DMS153 treated with DMSO at 0.1 percent for 48 hours (cell line): ENCODE measurements at regions not wholly inside any gene's neighbourhood (a gene's known extent, or its start where the extent isn't known, plus 50 kb on each side); places are given as distances from the start of the nearest gene placed in this dataset.

Source experiments
- DNase-seq: peaks from one replicate; lab custom pipeline; 2025; ENCODE audit not compliant: unreplicated experiment; lab: John Stamatoyannopoulos, UW

DNA sequence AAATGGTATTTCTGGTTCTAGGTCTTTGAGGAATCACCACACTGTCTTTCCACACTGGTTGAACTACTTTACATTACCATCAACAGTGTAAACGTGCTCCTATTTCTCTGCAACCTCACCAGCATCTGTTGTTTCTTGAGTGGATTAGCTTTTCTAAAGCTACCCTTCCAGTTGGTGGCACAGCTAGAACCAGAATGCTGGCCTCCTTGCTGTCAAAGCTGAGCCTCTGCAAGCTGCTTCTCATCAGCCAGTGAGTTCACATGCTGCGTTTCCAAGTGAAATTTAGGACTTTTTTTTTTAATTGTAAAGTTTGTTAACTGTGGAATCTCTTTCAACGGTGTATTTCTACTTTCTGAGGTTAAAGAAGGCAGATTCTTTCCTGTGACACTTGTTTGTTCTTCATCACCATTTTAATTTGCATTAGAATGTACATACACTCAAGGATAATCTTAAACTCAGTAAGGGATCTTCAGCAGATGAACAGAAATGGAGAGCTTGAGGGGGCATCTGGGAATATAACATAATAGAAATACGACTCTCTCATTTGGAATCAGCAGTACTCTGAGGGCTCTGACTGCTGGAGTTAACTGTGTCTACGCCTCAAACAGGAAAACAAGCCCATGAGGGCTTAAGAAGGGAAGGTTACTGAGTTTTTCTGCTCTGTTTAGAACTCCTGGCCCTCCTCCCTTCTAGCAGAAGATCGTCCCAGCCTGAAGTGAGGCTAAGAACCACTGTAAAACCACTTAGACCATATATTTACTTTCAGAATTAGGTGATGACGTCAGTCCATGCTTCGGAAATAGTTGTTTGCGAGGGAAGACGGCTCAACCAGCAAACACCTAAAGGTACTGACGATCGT is 148.4 kb upstream of the FAM20A start:
- no peak for DNase-seq

DNA sequence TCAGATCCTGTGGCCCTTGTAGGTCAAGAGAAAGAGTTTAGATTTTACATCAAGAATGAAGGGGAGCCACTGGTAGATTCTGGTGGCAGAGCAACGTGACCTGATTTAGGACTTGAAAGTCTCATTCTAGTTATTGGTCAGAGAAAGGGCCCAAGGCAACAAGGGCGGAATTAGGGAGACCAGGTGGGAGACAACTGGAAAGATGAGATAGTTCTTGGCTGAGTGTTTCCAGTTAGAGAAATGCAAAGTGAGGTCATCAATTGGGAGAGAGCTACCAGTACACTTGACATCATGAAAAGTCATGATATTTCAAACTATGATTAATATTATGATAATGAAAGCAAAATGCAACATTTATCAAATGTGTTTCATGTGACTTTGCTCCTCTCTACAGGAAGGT is 147.2 kb upstream of the FAM20A start:
- no peak for DNase-seq

DNA sequence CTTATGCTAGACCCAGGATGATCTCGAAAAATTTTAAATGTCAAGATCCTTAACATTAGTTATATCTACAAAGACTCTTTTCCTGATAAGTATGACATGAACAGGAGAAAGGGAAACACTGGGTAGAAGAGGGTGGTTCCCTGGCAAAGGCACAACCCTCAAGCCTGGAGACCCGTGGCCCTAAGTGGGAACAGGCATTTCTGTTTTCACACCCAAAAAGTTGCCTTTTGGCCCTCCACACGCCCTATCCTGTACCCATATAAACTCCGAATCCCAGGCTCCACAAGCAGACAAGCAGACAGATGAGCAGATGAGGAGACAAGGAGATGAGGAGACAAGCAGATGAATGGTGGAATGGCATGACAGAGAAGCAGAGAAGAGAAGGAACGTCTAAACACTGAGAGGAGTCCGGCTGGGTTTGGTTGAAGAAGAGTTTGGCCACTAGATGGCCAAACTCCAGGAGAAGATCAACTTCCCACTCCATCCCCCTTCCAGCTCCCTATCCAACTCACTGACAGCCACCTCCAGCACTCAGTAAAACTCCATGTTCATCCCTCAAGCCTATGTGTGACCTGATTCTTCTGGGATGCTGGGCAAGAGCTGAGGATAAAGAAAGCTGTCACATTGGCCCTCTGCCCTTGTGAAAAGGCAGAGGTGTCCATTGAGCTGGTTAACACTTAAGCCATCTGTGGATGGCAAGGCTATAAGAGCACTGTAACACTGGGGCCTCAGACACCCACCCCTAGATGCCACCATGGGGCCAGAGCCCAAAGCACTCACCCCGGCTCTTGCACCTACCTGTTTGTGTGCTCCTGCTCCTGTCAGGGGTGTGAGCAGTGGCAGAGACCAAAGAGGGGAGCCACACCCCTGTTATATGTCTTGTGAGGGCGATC is 139.6 kb upstream of the FAM20A start:
- DNase-seq = no peak

DNA sequence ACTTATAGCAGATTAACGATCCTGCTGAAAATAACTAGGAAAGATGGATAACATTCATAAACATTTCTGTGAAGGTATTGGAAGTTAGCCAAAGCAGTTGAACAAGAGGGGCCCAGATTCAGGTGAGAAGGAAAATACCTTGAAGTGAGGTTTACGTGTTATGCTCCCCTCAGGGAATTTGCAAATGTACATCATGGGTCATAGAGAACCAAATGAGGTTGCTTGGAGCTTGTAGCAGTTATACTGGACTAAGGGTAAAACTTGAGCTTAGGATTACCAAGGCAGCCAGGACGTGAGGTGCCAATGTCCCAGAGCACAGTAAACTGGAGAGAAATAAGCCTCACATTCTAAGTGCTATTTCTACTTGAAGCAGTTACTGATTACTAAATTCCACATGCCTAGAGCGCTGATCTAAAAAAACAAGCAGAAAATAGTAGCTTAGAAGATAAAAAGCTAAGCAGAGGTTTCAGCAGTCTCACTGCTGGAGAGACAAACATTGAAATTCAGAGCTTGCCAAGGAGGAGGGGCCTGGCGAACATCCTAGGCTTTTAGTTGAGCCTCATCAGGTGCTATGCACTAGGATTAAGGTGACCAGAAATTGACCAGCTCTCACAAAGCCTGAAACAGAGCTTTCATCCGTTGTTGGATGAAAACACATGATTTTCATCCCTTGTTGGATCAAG is 136.7 kb upstream of the FAM20A start:
- no peak for DNase-seq

DNA sequence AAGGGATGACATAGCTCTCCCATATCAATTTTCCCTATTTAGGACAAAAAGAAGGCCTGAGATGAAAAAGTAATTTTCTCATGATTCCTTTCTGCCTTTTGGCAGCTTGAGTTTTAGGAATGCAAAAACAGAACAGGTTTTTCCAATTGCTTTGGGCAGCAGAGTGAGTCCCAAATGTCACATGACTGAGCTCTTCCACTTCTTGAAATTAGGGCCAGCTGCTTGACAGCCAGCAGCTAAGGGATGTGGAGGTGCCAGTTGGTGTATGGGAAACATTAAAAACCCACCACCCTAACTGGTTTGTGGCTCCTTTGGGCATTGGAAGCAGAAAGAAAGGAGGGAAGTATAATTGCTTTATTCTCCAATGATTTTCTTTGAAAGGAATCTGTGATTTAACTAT is 133.8 kb upstream of the FAM20A start:
- DNase-seq = no peak

DNA sequence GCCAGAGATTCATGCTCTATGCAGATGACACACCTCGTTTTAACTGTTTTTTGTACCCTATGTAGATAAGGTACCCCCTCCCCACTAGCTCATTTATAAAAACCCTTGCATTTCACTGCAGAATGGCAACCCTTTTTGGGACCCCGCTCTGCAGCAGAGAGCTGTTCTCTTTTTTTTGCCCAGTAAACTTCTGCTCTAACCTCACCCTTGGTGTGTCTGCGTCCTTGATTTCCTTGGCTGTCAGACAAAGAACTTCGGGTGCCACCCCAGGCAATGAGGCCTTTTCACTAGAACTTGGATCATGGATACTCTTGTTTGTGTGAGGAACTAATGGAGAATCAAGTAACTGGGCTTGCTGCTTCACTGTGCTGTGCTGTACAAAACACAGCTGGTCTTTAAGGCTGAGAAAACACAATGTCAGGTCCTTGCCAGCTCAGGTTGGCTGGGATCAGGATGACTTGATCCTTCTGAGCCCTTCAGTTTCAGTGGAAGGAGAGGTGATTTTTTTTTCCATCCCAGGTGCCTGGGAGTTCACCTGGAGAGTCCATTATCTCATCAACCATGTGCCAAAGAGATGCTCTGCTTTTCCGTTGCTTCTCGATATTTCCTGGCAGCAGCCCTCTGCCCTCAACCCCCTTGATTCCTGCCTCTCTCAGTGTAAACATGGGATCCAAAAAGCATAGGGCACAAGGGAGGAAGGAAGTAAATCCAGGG is 133.2 kb upstream of the FAM20A start:
- no peak for DNase-seq

DNA sequence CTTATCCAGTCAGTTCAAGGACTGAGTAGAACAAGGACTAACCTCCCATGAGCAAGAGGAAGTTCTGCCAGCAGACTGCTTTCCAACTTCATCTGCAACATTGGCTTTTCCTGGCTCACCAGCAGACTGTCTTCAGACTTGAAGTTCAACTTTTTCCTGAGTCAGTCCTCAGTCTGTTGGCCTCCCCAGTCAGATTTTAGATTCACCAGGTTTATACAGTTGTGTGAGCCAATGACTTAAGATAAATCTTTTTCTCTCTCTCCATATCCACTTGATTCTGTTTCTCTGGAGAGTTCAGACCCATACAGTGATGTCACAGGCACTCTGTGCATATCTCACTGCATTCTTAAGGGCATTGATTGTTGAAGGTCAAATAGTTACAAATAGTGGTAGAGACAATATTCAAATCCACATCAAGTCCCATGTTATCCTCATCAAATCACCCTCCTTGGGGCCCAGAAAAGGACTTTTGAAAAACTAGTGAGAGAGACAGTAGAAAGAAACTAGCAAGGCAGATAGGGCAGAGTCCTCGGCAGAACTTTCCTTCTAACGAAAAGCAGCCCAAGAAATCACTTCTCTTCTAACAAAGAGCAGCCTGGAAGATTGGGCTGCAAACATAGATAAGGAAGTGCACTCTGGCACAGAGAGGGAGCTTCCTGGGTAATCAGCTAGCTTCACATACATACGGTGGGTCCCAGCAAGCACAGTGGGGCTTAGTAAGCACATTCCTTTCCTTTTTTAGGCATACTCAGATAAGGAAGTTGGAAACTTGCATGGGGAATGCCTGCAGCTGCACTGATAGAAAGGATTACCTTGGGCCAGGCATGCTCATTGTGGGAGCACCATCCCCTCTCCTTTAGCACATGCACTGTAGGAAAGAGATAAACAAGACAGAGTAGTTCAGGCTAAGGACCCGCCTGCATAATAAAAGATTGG is 132.3 kb upstream of the FAM20A start:
- no peak for DNase-seq

DNA sequence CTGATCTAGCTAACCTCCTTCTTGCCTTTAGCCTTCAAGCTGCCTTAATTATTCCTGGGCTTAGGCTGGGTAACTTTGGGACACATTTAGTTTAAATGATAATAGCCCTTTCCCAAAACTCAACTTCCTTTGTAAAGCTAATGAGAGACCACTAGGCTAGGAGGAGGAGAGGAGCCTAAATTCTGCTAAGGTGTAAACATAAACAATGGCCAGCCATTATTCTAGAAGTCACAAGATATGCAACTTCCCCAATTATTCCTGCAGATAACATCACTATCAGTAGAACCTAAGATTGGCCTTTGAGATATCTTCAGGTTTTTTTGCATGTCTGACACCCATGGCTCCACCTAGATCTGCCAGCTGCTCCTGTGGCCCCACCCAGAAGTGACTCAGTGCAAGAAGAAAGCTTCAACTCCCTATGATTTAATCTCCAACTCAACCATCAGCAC is 131.2 kb upstream of the FAM20A start:
- no peak for DNase-seq

DNA sequence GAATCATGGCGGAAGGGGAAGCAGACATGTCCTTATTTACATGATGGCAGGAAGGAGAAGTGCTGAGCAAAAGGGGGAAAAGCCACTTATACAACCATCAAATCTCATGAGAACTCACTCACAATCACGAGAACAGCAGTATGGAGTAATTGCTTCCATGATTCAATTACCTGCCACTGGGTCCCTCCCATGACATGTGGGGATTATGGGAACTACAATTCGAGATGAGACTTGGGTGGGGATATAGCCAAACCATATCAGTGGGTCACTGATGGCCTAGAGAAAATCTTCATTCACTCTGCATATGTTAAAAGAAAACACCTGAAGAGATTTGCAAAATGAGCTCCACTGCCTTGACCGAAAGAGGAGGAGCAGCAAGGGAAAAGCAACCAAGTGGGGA is 130.3 kb upstream of the FAM20A start:
- no peak for DNase-seq

DNA sequence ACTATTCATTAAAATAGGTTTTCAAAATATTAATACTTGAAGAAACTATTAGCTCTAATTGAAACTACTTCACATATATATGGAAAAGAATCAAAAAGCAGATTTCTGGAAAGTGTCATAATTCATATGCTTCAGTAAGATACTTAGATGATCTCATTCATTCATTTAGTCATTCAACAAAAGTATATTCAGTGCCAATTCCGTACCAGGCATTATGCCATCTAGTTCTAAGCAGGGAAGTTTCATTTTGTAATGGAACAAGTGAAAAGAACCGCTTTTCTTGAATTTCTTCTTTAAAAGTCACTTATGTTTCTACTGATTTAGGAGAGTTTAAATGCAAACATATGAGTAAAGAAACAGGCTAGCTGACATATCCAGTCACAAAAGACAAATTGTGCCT is 118.3 kb upstream of the FAM20A start:
- no peak for DNase-seq

DNA sequence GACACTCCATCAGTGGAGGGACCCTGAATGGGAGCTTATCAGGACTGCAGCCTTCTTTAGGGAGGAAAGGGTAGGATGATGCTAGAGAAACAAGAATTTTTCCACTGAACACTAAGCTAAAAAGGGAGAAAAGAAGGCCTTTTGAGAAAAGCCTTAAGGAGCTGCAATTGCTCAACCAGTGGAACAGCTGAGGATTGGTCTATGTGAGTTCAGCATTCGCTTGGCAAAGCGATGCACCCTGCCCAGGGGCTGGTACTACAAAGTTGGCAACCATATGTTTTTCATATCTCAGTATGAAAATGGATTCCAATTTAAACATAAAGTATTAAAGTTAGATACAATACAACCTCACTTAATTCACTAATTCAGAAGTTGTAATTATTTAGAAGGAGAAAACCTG is 117.8 kb upstream of the FAM20A start:
- DNase-seq = no peak

DNA sequence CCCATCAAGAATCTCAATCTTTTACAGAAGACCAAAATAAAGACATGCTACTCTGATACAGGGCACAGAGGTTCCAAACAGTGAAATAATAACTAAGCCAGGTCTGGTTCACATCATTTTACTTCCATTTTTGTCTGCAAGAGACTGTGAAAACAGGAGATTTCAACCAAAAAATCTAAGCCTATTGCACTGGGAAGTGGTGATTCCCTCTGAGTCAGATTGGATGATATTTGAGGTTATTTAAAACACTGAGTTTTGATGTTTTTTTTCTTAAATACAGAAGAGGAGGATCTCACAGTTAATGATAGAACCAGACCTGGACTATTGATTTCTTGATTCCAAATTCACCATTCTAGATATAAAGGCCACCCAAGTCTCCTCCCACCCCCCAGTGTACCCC is 117.3 kb upstream of the FAM20A start:
- no peak for DNase-seq

DNA sequence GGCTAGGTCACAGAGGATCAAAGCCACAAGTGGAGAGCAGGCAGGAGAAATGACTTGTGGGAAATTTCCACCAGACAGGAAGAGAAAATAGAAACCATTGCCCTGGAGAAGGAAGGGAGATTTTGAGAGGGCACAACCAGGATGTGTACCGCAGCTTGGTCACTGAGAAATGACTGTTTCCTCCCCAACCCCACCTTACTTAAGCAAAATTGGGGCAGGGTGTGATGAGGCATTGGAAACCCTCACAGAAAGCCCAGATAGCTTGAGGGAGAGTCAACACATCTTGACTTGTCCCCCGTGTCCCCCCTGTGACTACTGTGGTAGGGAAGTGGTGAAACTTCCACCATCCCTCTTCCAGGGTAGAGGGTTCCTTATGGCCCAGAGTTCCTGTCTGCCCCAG is 113.5 kb upstream of the FAM20A start:
- no peak for DNase-seq

DNA sequence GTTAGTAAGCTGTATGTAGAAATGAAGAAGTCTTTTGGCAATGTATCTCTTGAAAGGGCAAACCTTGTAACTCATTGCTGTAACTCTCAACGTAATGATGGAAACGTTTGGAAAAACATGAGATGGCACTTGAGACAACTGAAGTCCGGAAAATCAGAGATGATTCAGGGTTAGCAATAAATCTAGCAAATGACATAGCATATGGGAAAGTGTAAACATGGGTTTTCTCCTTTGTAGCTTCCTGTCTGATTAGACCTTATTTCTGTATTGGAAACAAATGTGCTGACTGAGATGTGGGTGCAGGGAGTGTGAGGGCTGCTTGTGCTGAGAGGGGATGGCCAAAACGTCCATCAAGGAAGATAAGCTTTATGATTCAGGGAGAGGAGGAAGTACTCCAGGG is 110.7 kb upstream of the FAM20A start:
- DNase-seq = no peak

DNA sequence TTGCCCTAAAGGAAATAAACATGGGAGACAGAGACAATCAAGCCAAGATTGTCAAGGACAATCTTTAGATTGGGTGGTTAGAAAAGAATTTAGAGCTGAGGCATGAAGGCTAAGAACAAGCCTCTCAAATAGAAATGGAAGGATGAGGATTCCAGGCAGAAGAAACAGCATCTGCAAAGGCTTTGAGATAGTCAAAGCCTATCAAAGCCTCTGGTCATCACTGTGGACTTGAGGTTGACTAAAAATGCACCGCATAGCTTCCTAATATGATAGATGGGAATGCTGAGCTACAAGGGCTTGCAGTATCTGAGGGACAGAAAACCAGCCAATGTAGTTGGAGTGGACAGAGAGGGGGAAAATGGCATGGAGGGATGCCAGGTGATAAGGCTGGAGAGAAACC is 109.8 kb upstream of the FAM20A start:
- DNase-seq = no peak

DNA sequence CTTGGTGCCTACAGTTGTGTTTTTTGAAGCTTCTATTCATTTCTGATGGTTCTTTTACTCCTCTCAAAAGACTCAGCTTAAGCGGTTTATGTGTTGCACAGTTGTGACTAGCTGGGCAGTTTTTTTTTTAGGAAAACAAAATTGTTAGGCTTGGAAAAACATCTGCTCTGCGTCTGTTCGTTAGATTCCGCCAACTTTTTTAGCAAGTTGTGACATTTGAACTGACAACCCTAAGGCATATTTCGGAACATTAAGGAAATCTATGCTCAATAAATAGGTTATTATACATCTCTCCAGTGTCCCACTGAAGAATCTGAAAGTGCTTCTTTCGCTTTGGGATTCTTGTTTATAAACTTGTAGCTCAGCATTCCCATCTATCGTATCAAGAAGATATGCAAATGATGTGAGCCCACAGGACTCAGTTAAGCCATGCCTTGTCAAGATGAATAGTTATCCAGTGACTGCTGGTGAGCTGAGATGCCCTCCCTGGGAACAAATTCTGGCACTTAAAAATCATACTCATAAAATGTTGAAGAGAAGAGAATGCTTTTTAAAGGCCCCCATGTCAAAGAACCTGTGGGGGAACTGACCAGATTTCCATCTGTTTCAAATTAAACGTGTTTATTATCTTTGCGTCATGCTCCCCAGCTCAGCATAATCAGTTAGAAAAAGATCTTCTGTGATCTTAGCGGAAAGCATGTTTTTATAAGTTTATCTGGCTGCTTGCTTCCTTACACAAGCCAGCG is 109.0 kb upstream of the FAM20A start:
- no peak for DNase-seq

DNA sequence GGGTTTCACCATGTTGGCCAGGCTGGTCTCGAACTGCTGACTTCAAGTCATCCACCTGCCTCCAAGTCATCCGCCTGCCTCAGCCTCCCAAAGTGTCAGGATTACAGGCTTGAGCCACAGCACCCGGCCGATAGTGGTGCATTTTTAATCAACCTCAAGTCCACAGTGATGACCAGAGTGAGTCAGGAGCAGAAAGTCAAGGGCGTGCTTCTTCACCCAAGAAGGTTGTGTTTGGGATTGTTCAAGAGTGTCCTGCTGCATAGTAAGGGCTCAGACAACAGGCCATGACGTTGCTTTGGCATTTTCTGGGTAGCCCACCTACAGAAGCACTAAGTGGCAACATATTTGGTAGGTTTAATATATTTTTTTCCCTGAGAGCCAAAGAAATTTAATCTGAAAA is 108.3 kb upstream of the FAM20A start:
- no peak for DNase-seq

DNA sequence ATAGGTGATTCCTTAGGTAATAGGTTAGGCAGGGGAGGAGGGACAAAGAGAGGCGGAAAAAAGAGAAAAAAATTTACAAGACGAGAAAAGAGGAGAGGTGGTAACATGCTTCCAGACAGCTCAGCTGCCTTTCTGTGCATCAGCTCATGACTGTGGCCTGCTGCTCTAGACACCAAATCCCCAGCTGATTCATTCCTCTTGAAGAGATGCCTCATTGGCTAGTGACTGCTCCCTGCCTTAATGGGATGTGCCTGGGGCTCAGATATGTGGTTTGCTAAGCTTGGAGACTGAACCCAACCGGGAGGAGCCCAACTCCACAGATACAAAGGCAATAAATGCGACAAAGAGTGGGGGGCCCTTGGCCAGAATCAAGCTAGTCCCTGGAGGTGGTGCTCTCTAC is 105.9 kb upstream of the FAM20A start:
- DNase-seq = no peak

DNA sequence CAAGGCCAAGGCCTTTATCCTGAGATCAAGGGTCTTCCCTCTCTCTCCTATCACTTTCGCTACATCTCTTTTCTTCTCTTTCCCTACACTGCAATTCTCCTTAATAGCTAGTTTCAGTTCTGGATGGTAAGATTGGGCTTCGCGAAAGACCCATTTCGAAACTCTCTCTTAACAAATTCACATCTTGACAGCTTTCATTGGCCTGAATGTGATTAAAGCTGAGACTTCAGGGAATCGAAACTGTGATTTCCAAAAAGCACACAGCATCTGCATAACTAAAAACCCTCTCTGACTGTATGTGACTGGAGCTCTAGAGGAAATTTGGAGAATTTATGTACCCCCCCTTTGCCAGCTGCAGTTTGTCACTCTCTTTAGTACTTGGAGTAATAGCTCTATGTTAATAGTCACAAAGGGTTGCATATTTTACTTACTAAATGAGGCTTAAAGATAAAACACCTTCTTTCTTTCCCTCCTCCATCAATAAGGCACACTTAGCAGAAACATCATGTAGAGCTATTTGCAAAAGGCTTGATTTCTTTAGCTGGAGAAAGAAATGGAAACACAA is 105.3 kb upstream of the FAM20A start:
- DNase-seq = no peak
